HEK293 (cell line): ENCODE measurements at regions not wholly inside any gene's neighbourhood (a gene's known extent, or its start where the extent isn't known, plus 50 kb on each side); places are given as distances from the start of the nearest gene placed in this dataset.

Source experiments
- HOXA7 ChIP-seq: sonication (generic); formaldehyde crosslinking; IDR thresholded peaks from 2 replicates; pipeline ENCODE4 v1.8.1; 2022; ENCODE audit warnings: missing genetic modification reagents, borderline replicate concordance
- KLF1 ChIP-seq: fragments of 450-650 bp; formaldehyde crosslinking; IDR thresholded peaks from 2 replicates; pipeline ENCODE4 v1.5.1; 2016; ENCODE audit warnings: missing biosample characterization, missing genetic modification characterization
- SP2 ChIP-seq: fragments of 450-650 bp; formaldehyde crosslinking; IDR thresholded peaks from 2 replicates; pipeline ENCODE4 v1.5.1; 2016; ENCODE audit warnings: missing biosample characterization, missing genetic modification characterization
- ZFP37 ChIP-seq: fragments of 450-650 bp; formaldehyde crosslinking; IDR thresholded peaks from 2 replicates; pipeline ENCODE4 v1.5.1; 2016; ENCODE audit warnings: missing biosample characterization, missing genetic modification characterization
- ZNF324 ChIP-seq: fragments of 450-650 bp; formaldehyde crosslinking; IDR thresholded peaks from 2 replicates; pipeline ENCODE4 v1.5.1; 2016; ENCODE audit warnings: missing biosample characterization, missing genetic modification characterization
- ZNF510 ChIP-seq: fragments of 450-650 bp; formaldehyde crosslinking; IDR thresholded peaks from 2 replicates; pipeline ENCODE4 v1.5.1; 2018; ENCODE audit warnings: mild to moderate bottlenecking, missing genetic modification characterization, missing biosample characterization; ENCODE audit not compliant: insufficient replicate concordance
- ZNF670 ChIP-seq: fragments of 450-650 bp; formaldehyde crosslinking; IDR thresholded peaks from 2 replicates; pipeline ENCODE4 v1.5.1; 2016; ENCODE audit warnings: missing biosample characterization, missing genetic modification characterization, low read depth
- ZNF776 ChIP-seq: fragments of 450-650 bp; formaldehyde crosslinking; IDR thresholded peaks from 2 replicates; pipeline ENCODE4 v1.5.0; 2017; ENCODE audit warnings: missing biosample characterization, missing genetic modification characterization, borderline replicate concordance
- ZNF791 ChIP-seq: fragments of 450-650 bp; formaldehyde crosslinking; IDR thresholded peaks from 2 replicates; pipeline ENCODE4 v1.5.1; 2016; ENCODE audit warnings: missing biosample characterization, missing genetic modification characterization
- TF ChIP-seq, protein P1 (sequence below): fragments of 450-650 bp; formaldehyde crosslinking; IDR thresholded peaks from 2 replicates; pipeline ENCODE4 v1.5.1; 2016; ENCODE audit warnings: missing biosample characterization, missing genetic modification characterization

DNA sequence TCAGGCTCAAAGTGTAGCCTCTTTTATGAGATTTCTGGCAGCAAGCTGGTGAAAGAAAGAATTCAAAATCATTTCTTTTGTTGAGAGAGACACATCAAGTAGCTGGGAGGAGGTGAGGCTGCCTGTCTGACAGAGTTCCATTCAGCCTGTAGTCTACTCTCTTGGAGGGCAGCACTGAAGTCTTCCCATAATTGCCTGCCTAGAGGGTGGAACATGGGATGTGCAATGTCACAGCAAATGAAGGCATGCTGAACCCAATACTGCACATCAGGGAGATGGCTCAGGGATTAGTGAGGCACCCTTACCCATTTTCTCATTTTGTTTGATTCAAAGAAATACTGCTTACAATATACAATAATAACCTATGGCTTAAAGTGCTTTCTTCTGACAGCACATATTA is 475.7 kb downstream of the TMEM232 start:
- TF ChIP-seq, protein P1, sequence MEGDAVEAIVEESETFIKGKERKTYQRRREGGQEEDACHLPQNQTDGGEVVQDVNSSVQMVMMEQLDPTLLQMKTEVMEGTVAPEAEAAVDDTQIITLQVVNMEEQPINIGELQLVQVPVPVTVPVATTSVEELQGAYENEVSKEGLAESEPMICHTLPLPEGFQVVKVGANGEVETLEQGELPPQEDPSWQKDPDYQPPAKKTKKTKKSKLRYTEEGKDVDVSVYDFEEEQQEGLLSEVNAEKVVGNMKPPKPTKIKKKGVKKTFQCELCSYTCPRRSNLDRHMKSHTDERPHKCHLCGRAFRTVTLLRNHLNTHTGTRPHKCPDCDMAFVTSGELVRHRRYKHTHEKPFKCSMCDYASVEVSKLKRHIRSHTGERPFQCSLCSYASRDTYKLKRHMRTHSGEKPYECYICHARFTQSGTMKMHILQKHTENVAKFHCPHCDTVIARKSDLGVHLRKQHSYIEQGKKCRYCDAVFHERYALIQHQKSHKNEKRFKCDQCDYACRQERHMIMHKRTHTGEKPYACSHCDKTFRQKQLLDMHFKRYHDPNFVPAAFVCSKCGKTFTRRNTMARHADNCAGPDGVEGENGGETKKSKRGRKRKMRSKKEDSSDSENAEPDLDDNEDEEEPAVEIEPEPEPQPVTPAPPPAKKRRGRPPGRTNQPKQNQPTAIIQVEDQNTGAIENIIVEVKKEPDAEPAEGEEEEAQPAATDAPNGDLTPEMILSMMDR (tag by site-specific recombination) = no peak
- TF ChIP-seq HOXA7 = no peak
- TF ChIP-seq ZNF324 (tag by site-specific recombination) = no peak
- no peak for TF ChIP-seq KLF1 (tag by site-specific recombination)
- TF ChIP-seq ZFP37 (tag by site-specific recombination) = no peak
- TF ChIP-seq ZNF791 (tag by site-specific recombination) = no peak
- no peak for TF ChIP-seq SP2
- no peak for TF ChIP-seq ZNF776 (tag by site-specific recombination)
- no peak for TF ChIP-seq ZNF670 (tag by site-specific recombination)
- no peak for TF ChIP-seq ZNF510 (tag by site-specific recombination)
